Neural progenitor cell (in vitro differentiated cells): ENCODE measurements at regions not wholly inside any gene's neighbourhood (a gene's known extent, or its start where the extent isn't known, plus 50 kb on each side); places are given as distances from the start of the nearest gene placed in this dataset. TPM values are rescaled to one million over a fixed set of nuclear protein-coding genes. Genes with fewer than 3 reads are reported as not detected.

Source experiments
- DNase-seq: peaks from one replicate; pipeline ENCODE4 v3.0.0-alpha.2; 2016; ENCODE audit warnings: low spot score
- H2AFZ ChIP-seq: fragments of 200-600 bp; sonication (generic); replicated peaks from 2 replicates; pipeline ENCODE4 v1.6.1; 2016; ENCODE audit warnings: antibody characterized with exemption
- H3F3A ChIP-seq: fragments of 200-600 bp; sonication (generic); 2 replicates; pipeline ENCODE4 v1.6.1; 2016; ENCODE audit warnings: antibody characterized with exemption, low read depth
- H3K27ac ChIP-seq: fragments of 200-600 bp; sonication (generic); 2 replicates; pipeline ENCODE4 v1.5.1; 2016; ENCODE audit warnings: mild to moderate bottlenecking
- H3K27me3 ChIP-seq: fragments of 200-600 bp; sonication (generic); 2 replicates; pipeline ENCODE4 v1.6.1; 2016; ENCODE audit warnings: mild to moderate bottlenecking, moderate library complexity
- H3K36me3 ChIP-seq: fragments of 200-600 bp; sonication (generic); 2 replicates; pipeline ENCODE4 v1.5.1; 2016
- H3K4me1 ChIP-seq: fragments of 200-600 bp; sonication (generic); 2 replicates; pipeline ENCODE4 v1.6.1; 2016; ENCODE audit warnings: mixed run types
- H3K4me2 ChIP-seq: fragments of 200-600 bp; sonication (generic); 2 replicates; pipeline ENCODE4 v1.6.1; 2016
- H3K4me3 ChIP-seq: fragments of 200-600 bp; sonication (generic); 2 replicates; pipeline ENCODE4 v1.5.1; 2016
- H3K79me2 ChIP-seq: fragments of 200-600 bp; sonication (generic); 2 replicates; pipeline ENCODE4 v1.6.1; 2016; ENCODE audit warnings: low read depth
- H3K9ac ChIP-seq: fragments of 200-600 bp; sonication (generic); 2 replicates; pipeline ENCODE4 v1.6.1; 2016
- H3K9me3 ChIP-seq: fragments of 200-600 bp; sonication (generic); 2 replicates; pipeline ENCODE4 v1.5.1; 2016; ENCODE audit warnings: low read depth
- H4K20me1 ChIP-seq: fragments of 200-600 bp; sonication (generic); 2 replicates; pipeline ENCODE4 v1.6.1; 2016; ENCODE audit warnings: low read depth
- H3K27ac Mint-ChIP-seq: 3 replicates; pipeline ENCODE4 v1.8.0; 2021; ENCODE audit warnings: mixed read lengths
- H3K27me3 Mint-ChIP-seq: 2 replicates; pipeline ENCODE4 v1.8.0; 2022; ENCODE audit warnings: low read depth, mild to moderate bottlenecking, inconsistent platforms, moderate library complexity, mixed read lengths; ENCODE audit not compliant: insufficient read depth
- H3K36me3 Mint-ChIP-seq: 3 replicates; pipeline ENCODE4 v1.8.0; 2021; ENCODE audit warnings: mixed read lengths
- H3K4me1 Mint-ChIP-seq: 3 replicates; pipeline ENCODE4 v1.8.0; 2021; ENCODE audit warnings: mixed read lengths
- H3K4me3 Mint-ChIP-seq: 3 replicates; pipeline ENCODE4 v1.8.0; 2021; ENCODE audit warnings: mild to moderate bottlenecking, moderate library complexity, mixed read lengths
- H3K9me3 Mint-ChIP-seq: 3 replicates; pipeline ENCODE4 v1.8.0; 2020; ENCODE audit warnings: mixed read lengths
- CTCF ChIP-seq: fragments of 200-600 bp; sonication (generic); IDR thresholded peaks from 2 replicates; pipeline ENCODE4 v1.5.1; 2017; ENCODE audit warnings: antibody characterized with exemption, mild to moderate bottlenecking
- EZH2 ChIP-seq: fragments of 200-600 bp; sonication (generic); IDR thresholded peaks from 2 replicates; pipeline ENCODE4 v1.6.1; 2017; ENCODE audit warnings: antibody characterized with exemption, mild to moderate bottlenecking, moderate library complexity
- EZH2phosphoT487 ChIP-seq: fragments of 200-600 bp; sonication (generic); IDR thresholded peaks from 2 replicates; pipeline ENCODE4 v1.6.1; 2017; ENCODE audit warnings: antibody characterized with exemption
- small RNA-seq: library from RNA; depleted of rRNA; stranded (forward); fragments of <200 nt; gene quantifications from one replicate; pipeline ENCODE3, GENCODE V24; 2015

DNA sequence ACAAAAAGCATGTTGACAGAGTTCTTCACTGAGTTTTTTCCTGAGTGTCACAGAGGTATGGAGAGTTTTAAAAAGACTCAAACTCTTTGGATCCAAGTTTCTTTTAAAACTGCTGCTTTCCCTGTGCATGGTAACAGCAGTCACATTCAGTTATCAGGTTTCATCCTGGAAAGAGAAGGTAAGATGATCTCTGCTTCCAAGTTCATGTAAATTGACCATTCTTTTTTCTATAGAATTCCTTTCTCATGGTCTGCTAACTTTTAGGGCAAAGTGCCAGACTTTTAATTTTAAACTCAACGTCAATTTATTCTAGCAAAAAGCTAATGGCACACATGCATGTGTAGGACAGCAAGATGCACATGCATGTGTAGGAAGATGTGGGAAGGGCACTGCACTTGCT, 52.5 kb upstream of the PRLR start:
- Mint-ChIP-seq H3K27me3 (no peaks in the 10 kb centered on the region), H3K27ac (no peak overlapping the region), H3K4me1 (no peaks in the 10 kb centered on the region), H3K4me3 (no peak overlapping the region), H3K36me3 (no peaks in the 10 kb centered on the region), H3K9me3 (peaks cover 23% of the 10 kb centered on the region)
- DNase-seq: no peak
- Histone ChIP-seq H3K4me2 (no peak overlapping the region), H3K9ac (no peak overlapping the region), H3K4me1 (no peaks in the 10 kb centered on the region), H3F3A (no peaks in the 10 kb centered on the region), H3K9me3 (no peaks in the 10 kb centered on the region), H3K4me3 (no peak overlapping the region), H2AFZ (no peak overlapping the region), H4K20me1 (no peaks in the 10 kb centered on the region), H3K27me3 (no peaks in the 10 kb centered on the region), H3K27ac (no peak overlapping the region), H3K36me3 (no peaks in the 10 kb centered on the region), H3K79me2 (no peaks in the 10 kb centered on the region)
- no peak for TF ChIP-seq EZH2
- TF ChIP-seq EZH2phosphoT487: no peak
- TF ChIP-seq CTCF: no peak

DNA sequence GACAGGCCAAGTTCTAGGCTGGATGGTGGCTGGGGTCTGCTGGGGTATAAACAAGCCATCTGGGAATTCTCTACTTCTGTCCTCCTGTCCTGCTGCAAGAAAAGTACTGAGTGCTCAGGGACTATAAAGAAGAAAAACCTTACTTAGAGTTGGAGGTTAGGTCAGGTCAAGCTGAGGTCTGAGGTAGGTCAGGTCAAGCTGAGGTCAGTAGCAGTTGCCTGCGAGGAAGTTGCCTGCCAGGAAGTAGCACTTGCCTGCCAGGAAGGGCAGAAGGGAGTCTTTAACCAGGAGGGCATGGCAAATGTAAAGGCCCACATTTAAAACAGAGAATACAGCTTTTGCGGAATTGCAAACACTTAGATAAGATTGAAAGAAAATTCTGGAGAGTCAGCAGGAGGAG, 51.3 kb upstream of the PRLR start:
- H3K4me1 Mint-ChIP-seq: no peaks in the 10 kb centered on the region
- H3K27ac ChIP-seq: no peak overlapping the region
- TF ChIP-seq EZH2phosphoT487 (no peak), CTCF (no peak), EZH2 (no peak)
- H3K36me3 ChIP-seq: no peaks in the 10 kb centered on the region
- H3K79me2 ChIP-seq: no peaks in the 10 kb centered on the region
- no peaks in the 10 kb centered on the region for H3K36me3 Mint-ChIP-seq
- DNase-seq: no peak
- no peak overlapping the region for H3K9ac ChIP-seq
- H3K4me2 ChIP-seq: no peak overlapping the region
- no peak overlapping the region for H2AFZ ChIP-seq
- H3K27me3 Mint-ChIP-seq: no peaks in the 10 kb centered on the region
- H3K27ac Mint-ChIP-seq: no peak overlapping the region
- no peaks in the 10 kb centered on the region for H3K9me3 ChIP-seq
- peaks cover 23% of the 10 kb centered on the region for H3K9me3 Mint-ChIP-seq
- H3K4me3 ChIP-seq: no peak overlapping the region
- no peaks in the 10 kb centered on the region for H4K20me1 ChIP-seq
- H3K4me3 Mint-ChIP-seq: no peak overlapping the region
- H3K27me3 ChIP-seq: no peaks in the 10 kb centered on the region
- no peaks in the 10 kb centered on the region for H3K4me1 ChIP-seq
- no peaks in the 10 kb centered on the region for H3F3A ChIP-seq

Small RNA genes in the stretch of these regions (small RNA-seq; reads per million reads assigned to genes)
- not detected for gene RF00012
